HG03045 (cell line): ENCODE measurements at regions not wholly inside any gene's neighbourhood (a gene's known extent, or its start where the extent isn't known, plus 50 kb on each side); places are given as distances from the start of the nearest gene placed in this dataset.

Source experiments
- ATAC-seq: cut with Tn5 transposase; IDR thresholded peaks from one replicate; pipeline ENCODE4 v1.9.1; 2021; ENCODE audit warnings: mild to moderate bottlenecking, moderate library complexity; ENCODE audit not compliant: unreplicated experiment

DNA sequence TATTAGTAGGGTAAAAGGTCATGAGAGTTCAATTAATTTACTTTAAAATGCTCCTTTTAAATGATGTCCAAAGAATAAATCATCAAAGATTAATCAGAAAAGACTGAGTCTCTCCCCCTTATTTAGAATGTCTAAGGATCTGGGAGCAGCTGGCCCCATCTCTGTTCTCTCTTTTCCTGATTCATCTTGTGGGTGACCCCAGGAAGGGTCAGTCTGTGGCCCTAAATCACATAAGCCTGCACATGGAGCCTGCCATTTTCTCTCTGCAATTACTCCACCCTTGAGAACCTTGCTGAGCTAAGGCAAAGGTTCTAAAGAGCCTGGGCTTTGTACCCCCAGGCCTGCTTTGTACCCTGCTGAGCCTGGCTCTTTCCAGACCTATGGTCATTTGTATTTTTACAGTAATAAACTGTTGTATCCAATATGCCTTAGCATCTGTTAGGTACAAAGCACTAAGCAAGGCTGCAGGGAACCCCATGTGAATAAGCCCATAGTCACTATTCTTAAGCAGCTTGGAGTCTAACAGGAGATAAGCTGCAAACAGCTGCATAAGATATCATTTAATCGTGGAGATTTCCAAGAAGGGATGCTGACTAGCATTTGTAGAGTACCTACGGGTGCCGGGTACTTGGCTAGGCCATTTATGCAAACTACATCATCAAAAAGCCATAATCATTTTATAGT, 431.0 kb upstream of the MARCKS start:
- no peak for ATAC-seq

DNA sequence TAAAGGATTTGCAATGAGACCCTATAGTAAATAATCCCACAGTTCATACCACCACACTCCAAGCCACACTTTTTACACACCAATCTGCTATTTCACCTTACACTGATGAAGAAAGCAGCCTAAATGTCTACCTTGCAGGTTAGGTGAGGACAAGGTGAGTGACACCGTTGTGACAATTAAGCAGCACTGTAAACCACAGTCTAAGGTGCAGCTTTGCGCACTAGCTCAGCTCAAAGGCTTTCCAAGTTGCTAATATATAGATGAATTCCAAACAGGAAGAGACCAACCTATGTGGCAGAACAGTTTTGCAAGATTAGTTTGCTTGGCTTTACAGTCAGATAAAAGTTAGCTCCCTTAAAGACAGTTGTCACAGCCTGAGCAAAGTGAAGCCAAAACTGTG, 429.5 kb upstream of the MARCKS start:
- ATAC-seq = no peak

DNA sequence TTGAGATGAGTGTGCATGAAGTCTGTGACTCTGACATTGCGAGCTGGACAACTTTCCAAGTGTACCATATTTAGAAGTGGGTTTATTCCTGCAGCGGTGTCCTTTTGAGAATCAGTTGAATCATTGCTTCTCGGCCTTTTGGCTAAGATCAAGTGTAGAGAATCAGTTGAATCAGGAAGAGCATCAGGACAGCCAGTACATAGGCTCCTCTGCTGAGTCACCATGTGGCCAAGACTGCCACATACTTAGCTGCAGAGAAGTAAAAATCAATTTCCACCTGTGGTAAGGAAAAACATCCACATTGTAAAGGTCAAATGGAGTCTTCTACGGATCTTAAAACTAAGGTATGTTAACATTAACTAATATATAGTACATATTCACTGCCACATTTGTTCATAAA, 428.4 kb upstream of the MARCKS start:
- ATAC-seq = no peak

DNA sequence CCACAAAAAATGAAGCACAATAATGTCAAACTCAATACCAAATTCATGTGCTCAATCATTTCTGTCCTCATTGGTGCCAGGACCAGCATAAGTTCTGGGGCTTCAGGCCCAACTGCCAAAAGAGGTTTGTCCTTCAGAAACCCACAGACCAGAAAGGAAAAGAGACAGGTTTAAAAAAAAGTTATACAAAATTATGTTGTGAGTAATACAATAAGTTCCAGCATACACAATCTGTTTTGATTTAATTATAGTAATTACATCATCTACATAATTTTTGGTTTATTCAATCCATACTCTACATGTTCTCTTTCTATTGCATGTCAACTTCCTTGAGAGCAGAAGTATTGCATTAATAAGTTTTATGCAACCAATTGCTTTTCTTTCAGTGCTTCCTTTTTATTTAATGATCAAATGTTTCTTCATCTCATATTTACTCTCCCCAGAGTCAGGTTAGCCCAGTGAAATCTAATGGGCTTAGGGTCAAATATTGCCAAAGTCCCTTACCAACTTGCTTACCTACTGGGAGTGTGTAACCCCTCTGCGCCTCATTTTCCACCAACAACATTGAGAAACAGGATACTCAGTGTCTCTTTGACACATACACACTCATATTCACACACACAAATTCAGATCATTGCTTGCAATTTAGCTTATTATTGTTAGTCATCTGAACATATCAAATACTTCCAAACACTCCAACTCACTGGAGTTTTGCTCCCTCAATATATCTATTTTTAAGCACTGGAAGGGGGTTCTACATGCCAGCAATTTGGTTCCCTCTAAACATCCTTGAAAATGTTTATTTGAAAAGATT, 424.4 kb upstream of the MARCKS start:
- ATAC-seq = no peak

DNA sequence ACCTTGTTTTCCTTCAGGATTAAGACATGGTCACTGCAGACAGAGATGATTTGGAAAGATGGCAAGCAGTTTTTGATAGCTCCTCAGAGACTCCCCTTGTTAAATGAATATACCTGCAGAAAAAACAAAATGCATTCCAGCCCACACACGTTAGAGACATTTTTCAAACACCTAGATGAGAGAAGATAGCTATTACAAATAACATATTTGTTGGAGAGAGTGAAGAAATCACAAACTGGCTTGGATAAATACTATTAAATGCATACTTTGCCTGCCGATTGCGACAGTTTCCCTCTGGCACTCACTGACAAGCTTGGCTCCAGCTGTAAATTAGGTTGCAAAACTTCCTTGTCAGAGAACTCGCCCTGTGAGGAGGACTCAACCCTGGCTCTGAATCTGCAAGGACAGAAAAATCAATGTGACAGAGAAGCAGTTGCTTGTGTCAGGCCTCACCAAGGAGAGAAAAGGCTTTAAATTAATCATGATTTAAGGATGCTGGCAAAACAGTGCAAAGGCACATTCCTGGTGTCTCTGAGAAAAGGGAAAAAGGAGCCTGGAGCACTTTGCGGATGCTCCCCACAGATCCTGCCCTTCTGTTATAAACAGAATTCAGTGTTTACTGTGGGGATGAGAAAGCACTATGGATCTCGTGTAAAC, 423.7 kb upstream of the MARCKS start:
- no peak for ATAC-seq

DNA sequence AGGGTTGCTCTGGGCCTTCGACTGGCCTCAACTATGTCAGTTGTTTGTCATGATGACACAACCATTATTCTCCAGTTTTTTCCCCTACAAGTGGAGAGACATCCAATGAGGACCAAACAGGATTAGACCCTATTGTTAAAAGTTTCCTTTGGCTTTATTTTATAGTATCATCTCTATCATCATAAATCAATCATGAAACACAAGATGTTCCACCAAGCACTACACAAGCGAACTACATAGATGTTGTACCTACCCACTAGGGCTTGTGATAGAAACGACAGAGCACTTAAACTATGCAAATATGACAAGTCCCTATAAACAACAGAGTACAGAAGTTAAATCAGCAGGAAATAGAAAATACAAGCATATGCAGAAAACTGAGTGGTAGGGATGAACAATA, 422.5 kb upstream of the MARCKS start:
- ATAC-seq = no peak

DNA sequence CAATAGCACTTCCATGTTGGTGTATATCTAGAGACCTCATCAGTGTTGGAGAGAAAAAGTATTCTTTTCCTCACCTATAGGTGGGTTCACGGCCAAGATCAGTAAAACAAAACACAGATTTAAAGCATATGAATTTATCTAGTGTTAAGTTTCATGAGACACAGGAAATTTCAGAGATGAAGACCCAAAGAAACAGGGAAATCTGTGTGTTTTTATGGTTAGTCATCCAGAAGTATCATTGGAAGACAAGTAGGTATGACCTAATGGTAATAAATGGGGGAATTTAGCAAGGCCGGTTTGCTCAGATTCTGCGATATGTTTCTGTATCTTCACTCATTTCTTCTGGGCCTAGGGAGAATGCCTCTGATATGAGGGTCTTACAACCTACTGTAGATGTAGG, 419.6 kb upstream of the MARCKS start:
- ATAC-seq = no peak

DNA sequence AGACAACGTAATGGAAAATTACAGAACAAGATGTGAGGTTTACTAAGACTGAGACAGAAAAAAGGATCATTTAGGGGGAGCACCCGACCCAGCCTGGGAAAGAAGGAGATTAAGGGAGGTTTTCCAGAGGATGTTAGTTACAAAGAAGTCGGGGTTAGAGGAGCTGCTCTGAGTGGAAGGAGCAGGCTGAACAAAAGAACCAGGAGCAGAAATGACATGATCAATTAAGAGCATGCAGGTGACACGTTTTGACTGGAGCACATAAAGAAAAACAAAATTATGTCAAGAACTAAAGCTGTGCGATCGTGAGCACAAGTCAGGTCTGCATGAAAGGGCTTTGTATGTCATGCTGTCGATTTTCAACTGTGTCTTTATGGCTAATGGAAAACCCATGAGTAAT, 417.3 kb upstream of the MARCKS start:
- no peak for ATAC-seq

DNA sequence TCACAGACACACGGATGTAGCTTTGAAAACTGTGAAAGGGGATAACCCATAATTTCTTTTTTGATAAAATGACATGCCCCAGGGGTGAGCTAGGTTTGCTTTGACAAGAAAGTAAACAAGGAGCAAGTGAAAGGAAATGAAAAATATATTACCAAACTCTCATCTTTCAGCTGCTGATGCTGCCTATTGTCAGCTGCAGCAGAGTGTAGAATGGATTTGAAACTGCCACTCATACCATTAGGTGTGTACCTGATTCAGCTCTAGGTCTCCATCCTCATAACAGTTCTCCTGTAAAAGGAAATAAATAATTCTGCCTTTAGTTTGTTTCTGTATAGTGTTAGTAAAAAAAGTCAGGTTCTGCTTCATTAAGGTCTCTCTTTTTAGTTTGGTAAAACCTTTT, 415.1 kb upstream of the MARCKS start:
- no peak for ATAC-seq

DNA sequence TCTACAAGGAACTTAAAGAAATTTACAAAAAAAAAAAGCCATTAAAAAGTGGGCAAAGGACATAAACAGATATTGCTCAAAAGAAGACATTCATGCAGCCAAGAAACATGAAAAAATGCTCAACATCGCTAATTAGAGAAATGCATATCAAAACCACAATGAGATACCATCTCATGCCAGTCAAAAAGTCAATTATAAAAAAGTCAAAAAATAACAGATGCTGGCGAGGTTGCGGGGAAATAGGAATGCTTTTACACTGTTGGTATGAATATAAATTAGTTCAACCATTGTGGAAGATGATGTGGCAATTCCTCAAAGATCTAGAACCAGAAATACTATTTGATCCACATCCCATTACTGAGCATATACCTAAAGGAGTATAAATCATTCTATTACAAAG, 411.9 kb upstream of the MARCKS start:
- ATAC-seq = no peak

DNA sequence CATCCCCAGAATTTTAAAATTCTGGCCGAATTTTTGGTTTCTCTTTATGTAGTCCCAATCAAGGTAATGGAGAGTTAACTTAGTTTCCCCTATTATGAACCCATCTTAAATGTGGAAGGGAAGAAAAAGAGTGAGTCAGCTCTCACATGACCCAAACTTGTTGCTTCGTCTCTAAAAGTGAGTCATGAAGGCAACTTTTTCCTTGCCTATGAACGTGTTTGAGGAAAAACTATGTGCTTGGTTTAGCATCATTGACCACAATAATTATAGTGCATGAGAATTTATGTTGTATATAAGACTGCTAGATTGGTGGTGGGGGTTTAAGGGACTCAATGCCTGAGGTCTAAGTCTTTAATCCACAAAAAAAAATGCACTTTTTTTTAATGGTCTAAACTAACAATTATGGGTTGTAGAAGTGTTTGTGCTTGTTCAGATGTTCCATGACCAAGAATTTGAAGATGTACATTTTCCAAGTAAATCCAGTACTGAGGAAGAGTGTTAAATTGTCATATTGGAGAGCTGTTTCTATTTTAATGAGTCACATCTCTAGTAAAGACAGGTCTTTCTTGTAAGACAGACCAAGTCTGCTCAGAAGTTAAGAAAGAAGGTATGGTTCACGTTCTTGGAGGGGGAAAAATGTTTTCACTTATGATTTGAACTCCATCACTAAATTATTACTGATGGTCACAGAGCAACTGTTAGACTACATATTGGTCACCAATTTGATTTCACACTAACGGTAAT, 409.9 kb upstream of the MARCKS start:
- ATAC-seq = no peak

DNA sequence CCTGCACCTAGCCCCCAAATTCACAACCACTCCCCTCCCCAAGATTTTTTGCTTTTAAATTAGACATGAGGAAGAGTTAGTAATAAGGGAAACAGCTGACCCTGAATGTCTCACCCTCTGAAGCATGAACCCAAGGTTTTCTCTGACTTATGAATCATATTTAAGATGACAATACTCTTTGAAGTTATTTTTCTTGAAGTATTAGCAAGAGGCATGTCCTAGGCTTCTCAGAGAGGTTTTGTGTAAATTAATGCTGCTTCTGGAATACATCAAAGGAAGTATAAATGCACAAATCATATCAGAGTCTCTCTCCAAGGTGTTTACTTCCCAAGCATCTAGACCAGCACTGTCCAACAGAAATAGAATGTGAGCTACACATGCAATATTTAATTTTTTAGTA, 408.1 kb upstream of the MARCKS start:
- no peak for ATAC-seq

DNA sequence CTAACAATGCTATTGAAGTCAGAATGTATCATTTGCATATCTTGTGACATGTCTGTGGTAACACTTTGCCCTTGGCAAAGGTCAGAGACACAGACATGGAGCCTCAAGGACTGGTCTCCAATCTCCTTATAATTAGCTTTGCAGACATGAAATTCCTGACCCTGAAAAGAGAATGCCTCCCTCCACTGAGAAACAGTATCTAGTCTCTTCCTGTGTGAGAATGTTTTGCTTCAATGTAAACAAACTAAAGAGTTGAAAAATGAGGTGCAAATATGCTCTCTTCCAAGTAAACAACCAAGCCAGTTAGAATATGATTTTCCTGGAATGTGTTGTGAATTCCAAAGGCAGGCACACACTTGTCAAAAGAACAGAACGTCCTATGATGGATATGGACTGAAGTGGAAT, 407.1 kb upstream of the MARCKS start:
- no peak for ATAC-seq

DNA sequence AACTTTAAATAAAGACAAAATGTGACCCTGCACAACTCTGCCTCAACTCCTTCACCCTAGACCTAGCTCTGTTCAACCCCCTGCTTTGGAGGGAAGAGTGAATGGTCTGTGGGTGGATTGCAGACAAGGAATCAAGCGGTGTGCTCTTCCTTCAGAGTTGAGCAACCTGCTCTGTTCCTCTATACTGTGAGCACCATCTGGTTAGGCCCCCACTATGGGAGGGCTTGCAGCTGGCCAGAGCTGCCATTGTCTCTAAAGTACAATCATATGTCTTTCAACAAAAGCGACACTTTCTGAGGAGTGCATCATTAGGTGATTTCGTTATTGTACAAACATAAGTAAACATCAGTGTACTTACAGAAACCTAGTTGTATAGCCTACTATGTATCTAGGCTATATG, 406.1 kb upstream of the MARCKS start:
- ATAC-seq = no peak

DNA sequence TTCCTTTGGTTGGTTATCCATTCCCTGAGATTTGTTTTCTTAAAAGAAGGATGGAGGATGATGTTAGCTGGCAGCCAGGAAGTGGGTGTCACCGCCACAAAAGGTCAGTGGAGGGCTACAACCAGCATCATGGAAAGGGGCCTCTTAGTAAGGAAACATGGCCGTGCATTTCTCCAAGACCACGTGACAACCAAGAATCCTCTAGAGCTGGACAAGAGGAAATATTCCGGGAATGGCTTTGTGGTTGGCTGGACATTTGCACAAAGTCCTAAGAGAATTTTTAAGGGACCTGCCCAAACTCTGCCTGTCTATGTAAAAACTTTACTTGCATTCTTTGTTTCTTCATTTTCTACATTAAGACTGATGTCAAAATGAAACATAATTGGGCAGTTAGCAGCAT, 399.9 kb upstream of the MARCKS start:
- no peak for ATAC-seq

DNA sequence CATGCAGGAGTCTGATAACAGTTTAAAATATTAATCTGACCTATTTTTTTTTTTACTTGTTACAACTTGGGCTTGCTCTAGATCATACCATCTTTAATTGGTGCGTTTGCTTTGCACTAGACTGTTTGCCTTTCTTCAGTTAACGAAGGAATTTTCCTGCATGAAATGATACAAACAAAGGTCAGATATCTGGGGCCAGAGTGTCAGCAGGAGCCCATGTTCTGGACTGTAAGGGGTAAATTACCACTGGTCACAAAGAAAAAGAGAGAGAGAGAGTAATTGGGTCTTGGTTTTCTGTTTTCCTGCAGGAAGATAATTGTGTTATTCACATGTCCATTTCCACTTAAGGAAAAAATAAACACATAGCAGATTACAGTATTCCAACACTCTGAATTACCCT, 399.4 kb upstream of the MARCKS start:
- no peak for ATAC-seq

DNA sequence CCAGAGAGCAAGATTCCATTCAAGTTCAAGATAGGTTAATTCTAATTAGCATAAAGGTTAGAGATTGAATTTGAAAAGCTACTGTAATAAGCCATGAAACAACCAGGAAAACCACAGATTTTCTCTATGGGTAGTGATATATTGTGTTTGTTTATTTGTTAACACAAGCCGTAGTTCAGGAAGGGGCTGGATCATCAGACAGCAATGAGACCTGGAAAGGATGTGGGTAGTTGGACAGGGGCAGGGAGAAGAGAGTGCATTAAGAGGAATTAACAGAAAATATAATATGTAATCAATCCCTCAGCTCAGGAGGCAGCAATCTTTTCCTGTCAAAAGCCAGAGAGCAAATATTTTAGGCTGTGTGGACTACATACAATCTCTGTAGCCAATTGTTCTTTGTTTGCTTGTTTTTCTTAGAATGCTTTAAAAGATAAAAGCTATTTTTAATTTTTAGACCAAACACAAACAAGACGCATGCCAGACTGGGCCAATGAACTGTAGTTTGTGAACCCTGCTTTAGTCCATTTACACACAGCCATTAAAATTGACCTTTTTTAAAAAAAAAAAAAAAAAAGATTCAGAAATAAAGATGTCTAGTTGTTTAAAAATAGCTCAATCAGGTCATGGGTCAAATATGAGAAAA, 398.7 kb upstream of the MARCKS start:
- ATAC-seq = no peak

DNA sequence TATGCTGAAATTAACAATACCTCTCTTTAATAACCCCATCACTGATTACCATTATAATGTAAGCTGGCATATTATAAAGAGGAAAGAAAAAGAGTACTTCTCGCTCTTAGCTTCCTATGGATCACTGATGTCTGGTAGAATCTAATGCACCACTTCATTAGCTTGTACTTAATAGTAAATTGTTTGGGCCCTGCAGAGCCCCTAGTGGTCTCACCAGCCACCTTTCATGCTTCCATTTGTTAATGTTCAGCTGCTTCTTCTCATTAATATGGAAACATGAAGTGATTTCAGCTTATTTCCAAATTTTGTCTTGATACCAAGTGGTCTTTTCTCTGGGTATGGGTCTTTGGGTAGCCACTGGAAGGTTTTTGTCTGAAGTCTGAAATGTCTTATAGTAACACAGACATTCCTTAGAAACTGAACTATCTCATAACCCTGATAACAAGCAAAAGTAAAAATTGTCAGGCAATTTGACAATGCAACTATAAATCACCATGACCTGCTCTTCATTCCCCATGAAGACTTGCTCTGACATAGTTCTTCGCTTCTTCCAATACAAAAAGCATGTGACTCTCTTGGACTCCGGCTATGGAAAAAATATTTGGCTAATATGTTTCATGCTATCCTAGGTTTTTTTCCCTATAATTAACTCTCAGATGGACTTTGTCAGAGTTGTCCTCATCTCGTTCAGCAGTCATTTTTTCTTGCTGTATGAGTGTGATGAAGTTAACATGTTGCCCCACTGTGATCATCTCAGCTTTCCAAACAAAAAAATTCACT, 395.8 kb upstream of the MARCKS start:
- no peak for ATAC-seq

DNA sequence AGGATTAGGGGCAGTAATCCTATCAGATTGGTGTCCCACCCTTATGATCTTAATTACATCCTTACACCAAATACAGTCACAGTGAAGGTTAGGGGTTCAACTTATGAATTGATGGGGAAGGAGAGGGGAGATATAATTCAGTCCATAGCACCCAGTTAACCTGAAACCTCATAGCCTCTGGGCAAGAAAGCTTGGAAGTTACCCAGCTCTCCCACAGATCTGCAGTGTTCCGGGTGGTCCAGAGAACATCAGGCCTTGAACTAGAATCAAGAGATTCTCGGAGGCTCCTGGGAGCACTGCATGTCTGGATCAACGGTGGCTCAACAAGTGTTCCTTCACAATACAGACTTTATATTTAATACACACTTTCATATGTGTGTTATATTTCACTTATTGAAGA, 392.6 kb upstream of the MARCKS start:
- ATAC-seq = no peak

DNA sequence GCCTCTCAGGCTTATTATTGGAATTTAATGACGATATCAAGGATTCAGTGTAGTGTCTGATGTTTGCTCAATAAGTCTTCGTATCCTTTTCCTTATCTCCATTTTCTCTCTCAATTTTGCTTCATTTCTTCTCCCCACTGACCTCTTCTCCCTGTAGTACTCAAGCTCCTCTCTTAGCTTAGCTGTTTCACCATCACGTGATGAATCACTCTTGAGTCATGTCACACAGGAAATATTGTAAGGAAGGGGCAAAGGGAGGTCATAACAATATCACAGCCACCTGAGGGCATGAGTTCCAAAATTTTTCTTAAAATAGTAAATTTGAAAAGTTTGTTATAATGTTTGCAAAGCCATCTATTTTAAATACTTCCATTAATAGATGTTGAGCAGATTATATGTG, 392.2 kb upstream of the MARCKS start:
- ATAC-seq = no peak
